ENCODE measurements at regions not wholly inside any gene's neighbourhood (a gene's known extent, or its start where the extent isn't known, plus 50 kb on each side); places are given as distances from the start of the nearest gene placed in this dataset.

DNA sequence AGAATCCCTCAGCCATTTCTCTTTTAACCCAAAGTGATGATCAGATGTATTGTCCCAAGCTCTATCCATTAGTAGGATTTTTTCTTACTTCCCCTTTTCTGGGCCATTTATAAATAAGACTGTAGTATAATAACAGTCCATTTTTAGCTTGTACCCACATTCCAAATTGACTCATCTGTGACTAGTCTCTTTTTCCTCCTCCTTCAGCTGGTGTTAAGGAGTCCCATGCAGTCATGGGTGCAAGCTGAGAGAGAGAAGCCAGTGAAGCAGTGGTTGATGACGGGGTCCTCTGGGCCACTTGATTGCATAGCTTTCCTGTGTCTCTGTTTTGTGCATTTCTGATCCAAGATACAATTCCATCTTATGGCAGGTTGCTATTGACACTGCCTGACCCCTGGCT, 476.0 kb upstream of the CD180 start:
- Histone ChIP-seq H3K4me3 (ENCODE audit: low read depth in 2 of 2, low read length in 1 of 2) (no peak overlapping the region), H3F3A (replicated peaks; ENCODE audit: insufficient read depth) (no peaks in the 10 kb centered on the region), H3K4me2 (no peak overlapping the region), H3K27ac (ENCODE audit: low read depth in 2 of 2, low read length in 1 of 2) (no peak overlapping the region), H3K9ac (no peak overlapping the region), H2AFZ (ENCODE audit: low read depth) (no peak overlapping the region), H3K9me3 (no peaks in the 10 kb centered on the region), H4K20me1 (ENCODE audit: insufficient read depth) (no peaks in the 10 kb centered on the region), H3K79me2 (ENCODE audit: insufficient read depth) (no peaks in the 10 kb centered on the region), H3K27me3 (ENCODE audit: insufficient read depth) (no peaks in the 10 kb centered on the region), H3K4me1 (ENCODE audit: control insufficient read depth in 1 of 2, insufficient read depth in 2 of 2, low read depth in 1 of 2, low read length in 1 of 2) (no peaks in the 10 kb centered on the region), H3K36me3 (replicated peaks in 1 of 2; ENCODE audit: control insufficient read depth in 1 of 2, insufficient read depth in 2 of 2, low read length in 1 of 2) (no peaks in the 10 kb centered on the region), H3K9me2 (no peaks in the 10 kb centered on the region)
- DNase-seq: no peak
- CTCF ChIA-PET: interaction anchor here (0.8 kb wide), 1 partner anchor 125 kb away, joined by 3 read pairs; no protein-coding TSS in a partner anchor
- WGBS (ENCODE audit: low lambda C conversion rate): 40% methylated on average over 1 of the region's 1 CpG
- TF ChIP-seq RXRA (IDR thresholded peaks at IDR 0.05; ENCODE audit: borderline replicate concordance, low read depth) (no peak), FOSL2 (IDR thresholded peaks at IDR 0.05; ENCODE audit: borderline replicate concordance, low read depth) (no peak), RAD21 (IDR thresholded peaks at IDR 0.05; ENCODE audit: low read length) (no peak), NFIC (IDR thresholded peaks at IDR 0.05; ENCODE audit: borderline replicate concordance) (no peak), TCF12 (IDR thresholded peaks at IDR 0.05) (no peak), ELF1 (IDR thresholded peaks at IDR 0.05) (no peak), RCOR1 (IDR thresholded peaks at IDR 0.05; ENCODE audit: low read length) (no peak), RFX5 (IDR thresholded peaks at IDR 0.05; ENCODE audit: low read length) (no peak), POLR2AphosphoS5 (IDR thresholded peaks at IDR 0.05; ENCODE audit: low read depth, low read length) (no peak), FOXM1 (IDR thresholded peaks at IDR 0.05; ENCODE audit: low read depth) (no peak), CHD2 (IDR thresholded peaks at IDR 0.05; ENCODE audit: low read length, partially characterized antibody) (no peak), NRF1 (IDR thresholded peaks at IDR 0.05; ENCODE audit: low read depth, low read length) (no peak), GABPA (IDR thresholded peaks at IDR 0.05; ENCODE audit: low read depth) (no peak)
- TF ChIP-seq, protein P1, sequence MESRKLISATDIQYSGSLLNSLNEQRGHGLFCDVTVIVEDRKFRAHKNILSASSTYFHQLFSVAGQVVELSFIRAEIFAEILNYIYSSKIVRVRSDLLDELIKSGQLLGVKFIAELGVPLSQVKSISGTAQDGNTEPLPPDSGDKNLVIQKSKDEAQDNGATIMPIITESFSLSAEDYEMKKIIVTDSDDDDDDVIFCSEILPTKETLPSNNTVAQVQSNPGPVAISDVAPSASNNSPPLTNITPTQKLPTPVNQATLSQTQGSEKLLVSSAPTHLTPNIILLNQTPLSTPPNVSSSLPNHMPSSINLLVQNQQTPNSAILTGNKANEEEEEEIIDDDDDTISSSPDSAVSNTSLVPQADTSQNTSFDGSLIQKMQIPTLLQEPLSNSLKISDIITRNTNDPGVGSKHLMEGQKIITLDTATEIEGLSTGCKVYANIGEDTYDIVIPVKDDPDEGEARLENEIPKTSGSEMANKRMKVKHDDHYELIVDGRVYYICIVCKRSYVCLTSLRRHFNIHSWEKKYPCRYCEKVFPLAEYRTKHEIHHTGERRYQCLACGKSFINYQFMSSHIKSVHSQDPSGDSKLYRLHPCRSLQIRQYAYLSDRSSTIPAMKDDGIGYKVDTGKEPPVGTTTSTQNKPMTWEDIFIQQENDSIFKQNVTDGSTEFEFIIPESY (IDR thresholded peaks at IDR 0.05; ENCODE audit: borderline replicate concordance, low read depth): no peak
- TF ChIP-seq, protein P2, sequence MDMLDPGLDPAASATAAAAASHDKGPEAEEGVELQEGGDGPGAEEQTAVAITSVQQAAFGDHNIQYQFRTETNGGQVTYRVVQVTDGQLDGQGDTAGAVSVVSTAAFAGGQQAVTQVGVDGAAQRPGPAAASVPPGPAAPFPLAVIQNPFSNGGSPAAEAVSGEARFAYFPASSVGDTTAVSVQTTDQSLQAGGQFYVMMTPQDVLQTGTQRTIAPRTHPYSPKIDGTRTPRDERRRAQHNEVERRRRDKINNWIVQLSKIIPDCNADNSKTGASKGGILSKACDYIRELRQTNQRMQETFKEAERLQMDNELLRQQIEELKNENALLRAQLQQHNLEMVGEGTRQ (IDR thresholded peaks at IDR 0.05; ENCODE audit: borderline replicate concordance, low read depth, low read length): no peak
- TF ChIP-seq, protein P3, sequence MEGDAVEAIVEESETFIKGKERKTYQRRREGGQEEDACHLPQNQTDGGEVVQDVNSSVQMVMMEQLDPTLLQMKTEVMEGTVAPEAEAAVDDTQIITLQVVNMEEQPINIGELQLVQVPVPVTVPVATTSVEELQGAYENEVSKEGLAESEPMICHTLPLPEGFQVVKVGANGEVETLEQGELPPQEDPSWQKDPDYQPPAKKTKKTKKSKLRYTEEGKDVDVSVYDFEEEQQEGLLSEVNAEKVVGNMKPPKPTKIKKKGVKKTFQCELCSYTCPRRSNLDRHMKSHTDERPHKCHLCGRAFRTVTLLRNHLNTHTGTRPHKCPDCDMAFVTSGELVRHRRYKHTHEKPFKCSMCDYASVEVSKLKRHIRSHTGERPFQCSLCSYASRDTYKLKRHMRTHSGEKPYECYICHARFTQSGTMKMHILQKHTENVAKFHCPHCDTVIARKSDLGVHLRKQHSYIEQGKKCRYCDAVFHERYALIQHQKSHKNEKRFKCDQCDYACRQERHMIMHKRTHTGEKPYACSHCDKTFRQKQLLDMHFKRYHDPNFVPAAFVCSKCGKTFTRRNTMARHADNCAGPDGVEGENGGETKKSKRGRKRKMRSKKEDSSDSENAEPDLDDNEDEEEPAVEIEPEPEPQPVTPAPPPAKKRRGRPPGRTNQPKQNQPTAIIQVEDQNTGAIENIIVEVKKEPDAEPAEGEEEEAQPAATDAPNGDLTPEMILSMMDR (IDR thresholded peaks at IDR 0.05): no peak
- POLR2A ChIA-PET: no interaction called here
